ENCODE measurements at regions not wholly inside any gene's neighbourhood (a gene's known extent, or its start where the extent isn't known, plus 50 kb on each side); places are given as distances from the start of the nearest gene placed in this dataset.
A peak's percentile ranks its signal among the peaks of the same experiment; 100 is the strongest.

GRCh38 chr5:54769746-54770145 is 215.6 kb downstream of the ESM1 start:
- Histone ChIP-seq H3K9me2 (replicated peaks; ENCODE audit: insufficient read depth, low read length) (no peaks in the 10 kb centered on the region), H3K27ac (ENCODE audit: low read length) (no peak overlapping the region), H4K20me1 (ENCODE audit: insufficient read depth, low read length) (no peaks in the 10 kb centered on the region), H3K79me2 (ENCODE audit: low read length) (no peaks in the 10 kb centered on the region), H3K4me1 (ENCODE audit: low read length) (no peaks in the 10 kb centered on the region), H2AFZ (ENCODE audit: low read length) (no peak overlapping the region), H3K9me3 (replicated peaks; ENCODE audit: insufficient read depth, low read length) (no peaks in the 10 kb centered on the region), H3K27me3 (replicated peaks; ENCODE audit: insufficient read depth, low read length) (no peaks in the 10 kb centered on the region), H3K9ac (ENCODE audit: low read length) (no peak overlapping the region), H3F3A (ENCODE audit: insufficient read depth, low read length) (no peaks in the 10 kb centered on the region), H3K36me3 (replicated peaks; ENCODE audit: insufficient read depth, low read length) (no peaks in the 10 kb centered on the region), H3K4me3 (ENCODE audit: low read length) (no peak overlapping the region), H3K4me2 (ENCODE audit: low read depth, low read length) (no peak overlapping the region)
- DNase-seq, result no peak
- TF ChIP-seq EZH2 (optimal IDR thresholded peaks at IDR 0.05; ENCODE audit: low read depth, low read length) (no peak), EZH2phosphoT487 (IDR thresholded peaks at IDR 0.05; ENCODE audit: low read length) (no peak)
- TF ChIP-seq, protein P1, sequence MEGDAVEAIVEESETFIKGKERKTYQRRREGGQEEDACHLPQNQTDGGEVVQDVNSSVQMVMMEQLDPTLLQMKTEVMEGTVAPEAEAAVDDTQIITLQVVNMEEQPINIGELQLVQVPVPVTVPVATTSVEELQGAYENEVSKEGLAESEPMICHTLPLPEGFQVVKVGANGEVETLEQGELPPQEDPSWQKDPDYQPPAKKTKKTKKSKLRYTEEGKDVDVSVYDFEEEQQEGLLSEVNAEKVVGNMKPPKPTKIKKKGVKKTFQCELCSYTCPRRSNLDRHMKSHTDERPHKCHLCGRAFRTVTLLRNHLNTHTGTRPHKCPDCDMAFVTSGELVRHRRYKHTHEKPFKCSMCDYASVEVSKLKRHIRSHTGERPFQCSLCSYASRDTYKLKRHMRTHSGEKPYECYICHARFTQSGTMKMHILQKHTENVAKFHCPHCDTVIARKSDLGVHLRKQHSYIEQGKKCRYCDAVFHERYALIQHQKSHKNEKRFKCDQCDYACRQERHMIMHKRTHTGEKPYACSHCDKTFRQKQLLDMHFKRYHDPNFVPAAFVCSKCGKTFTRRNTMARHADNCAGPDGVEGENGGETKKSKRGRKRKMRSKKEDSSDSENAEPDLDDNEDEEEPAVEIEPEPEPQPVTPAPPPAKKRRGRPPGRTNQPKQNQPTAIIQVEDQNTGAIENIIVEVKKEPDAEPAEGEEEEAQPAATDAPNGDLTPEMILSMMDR (IDR thresholded peaks at IDR 0.05; ENCODE audit: low read length), result no peak

- no peak for DNase-seq
- TF ChIP-seq, protein P1 (IDR thresholded peaks at IDR 0.05; ENCODE audit: low read length), result no peak
- no peak for TF ChIP-seq EZH2 (optimal IDR thresholded peaks at IDR 0.05; ENCODE audit: low read depth, low read length)
- TF ChIP-seq EZH2phosphoT487 (IDR thresholded peaks at IDR 0.05; ENCODE audit: low read length), result no peak
- Histone ChIP-seq H4K20me1 (ENCODE audit: insufficient read depth, low read length) (no peaks in the 10 kb centered on the region), H3K27me3 (replicated peaks; ENCODE audit: insufficient read depth, low read length) (no peaks in the 10 kb centered on the region), H3K9me2 (replicated peaks; ENCODE audit: insufficient read depth, low read length) (no peaks in the 10 kb centered on the region), H3K27ac (ENCODE audit: low read length) (no peak overlapping the region), H3K4me1 (ENCODE audit: low read length) (no peaks in the 10 kb centered on the region), H3K4me3 (ENCODE audit: low read length) (no peak overlapping the region), H3K79me2 (ENCODE audit: low read length) (no peaks in the 10 kb centered on the region), H3K9me3 (replicated peaks; ENCODE audit: insufficient read depth, low read length) (no peaks in the 10 kb centered on the region), H2AFZ (ENCODE audit: low read length) (no peak overlapping the region), H3K4me2 (ENCODE audit: low read depth, low read length) (no peak overlapping the region), H3K36me3 (replicated peaks; ENCODE audit: insufficient read depth, low read length) (no peaks in the 10 kb centered on the region), H3F3A (ENCODE audit: insufficient read depth, low read length) (no peaks in the 10 kb centered on the region), H3K9ac (ENCODE audit: low read length) (no peak overlapping the region)
These were observed 216.3 kb downstream of the ESM1 start for GRCh38 chr5:54769072-54769471.

DNA sequence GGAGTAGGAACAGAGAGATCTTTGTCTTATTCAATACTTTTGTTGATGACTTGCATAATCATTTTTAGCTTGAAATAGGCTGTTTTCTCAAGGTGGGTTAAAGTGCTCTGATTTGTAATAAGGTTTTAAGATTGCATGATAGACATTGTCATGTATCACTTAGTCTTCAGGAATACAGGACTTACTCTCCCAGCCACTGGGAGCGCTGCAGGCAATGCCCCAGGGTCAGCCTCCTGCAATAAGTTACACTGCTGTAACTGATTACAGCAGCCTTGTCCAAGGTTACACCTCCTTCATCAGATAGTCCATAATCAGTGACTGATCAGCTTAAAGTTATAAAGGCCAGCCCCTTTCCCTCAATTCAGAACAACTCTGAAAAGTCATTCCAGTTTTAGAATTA is 218.6 kb downstream of the ESM1 start:
- no peaks in the 10 kb centered on the region for H3K9me3 ChIP-seq (replicated peaks; ENCODE audit: insufficient read depth, low read length)
- no peak overlapping the region for H2AFZ ChIP-seq (ENCODE audit: low read length)
- no peaks in the 10 kb centered on the region for H3K9me2 ChIP-seq (replicated peaks; ENCODE audit: insufficient read depth, low read length)
- H3K4me3 ChIP-seq (ENCODE audit: low read length), result no peak overlapping the region
- H4K20me1 ChIP-seq (ENCODE audit: insufficient read depth, low read length), result no peaks in the 10 kb centered on the region
- H3K27me3 ChIP-seq (replicated peaks; ENCODE audit: insufficient read depth, low read length), result no peaks in the 10 kb centered on the region
- H3F3A ChIP-seq (ENCODE audit: insufficient read depth, low read length), result no peaks in the 10 kb centered on the region
- H3K4me2 ChIP-seq (ENCODE audit: low read depth, low read length), result no peak overlapping the region
- no peak for DNase-seq
- H3K36me3 ChIP-seq (replicated peaks; ENCODE audit: insufficient read depth, low read length), result no peaks in the 10 kb centered on the region
- no peak for TF ChIP-seq EZH2phosphoT487 (IDR thresholded peaks at IDR 0.05; ENCODE audit: low read length)
- TF ChIP-seq EZH2 (optimal IDR thresholded peaks at IDR 0.05; ENCODE audit: low read depth, low read length), result no peak
- TF ChIP-seq, protein P1 (IDR thresholded peaks at IDR 0.05; ENCODE audit: low read length), result peak; percentile 23
- H3K79me2 ChIP-seq (ENCODE audit: low read length), result no peaks in the 10 kb centered on the region
- H3K9ac ChIP-seq (ENCODE audit: low read length), result no peak overlapping the region
- no peak overlapping the region for H3K27ac ChIP-seq (ENCODE audit: low read length)
- no peaks in the 10 kb centered on the region for H3K4me1 ChIP-seq (ENCODE audit: low read length)
